Activated CD8-positive, alpha-beta T cell treated with anti-CD3 and anti-CD28 coated beads for 36 hours (primary cell): ENCODE measurements at regions not wholly inside any gene's neighbourhood (a gene's known extent, or its start where the extent isn't known, plus 50 kb on each side); places are given as distances from the start of the nearest gene placed in this dataset.

Experiments used
- ATAC-seq: fragments of 200-7000 bp; cut with Tn5 transposase; one replicate; pipeline ENCODE4 v1.10.0; 2021; ENCODE audit warnings: mild to moderate bottlenecking, moderate library complexity
- CTCF ChIA-PET: fragments of 350-600 bp; sonication (Branson Sonifier 250); formaldehyde crosslinking; loops from one replicate; lab custom pipeline; 2021; ENCODE audit warnings: antibody characterized with exemption; lab: Charles Lee
- POLR2A ChIA-PET: fragments of 350-600 bp; sonication (Branson Sonifier 250); formaldehyde crosslinking; loops from one replicate; lab custom pipeline; 2021; ENCODE audit warnings: antibody characterized with exemption; lab: Charles Lee
- DNase-seq: peaks from one replicate; pipeline ENCODE4 v3.0.0-alpha.2; 2020
- H3K27ac Mint-ChIP-seq: one replicate; pipeline ENCODE4 v1.8.0; 2021; ENCODE audit warnings: mild to moderate bottlenecking, mixed read lengths
- H3K27me3 Mint-ChIP-seq: one replicate; pipeline ENCODE4 v1.8.0; 2021; ENCODE audit warnings: mixed read lengths
- H3K36me3 Mint-ChIP-seq: one replicate; pipeline ENCODE4 v1.8.0; 2021; ENCODE audit warnings: low read depth, mixed read lengths
- H3K4me1 Mint-ChIP-seq: one replicate; pipeline ENCODE4 v1.8.0; 2021; ENCODE audit warnings: low read depth, mixed read lengths
- H3K4me3 Mint-ChIP-seq: one replicate; pipeline ENCODE4 v1.8.0; 2021; ENCODE audit warnings: mild to moderate bottlenecking, moderate library complexity, mixed read lengths
- H3K9me3 Mint-ChIP-seq: one replicate; pipeline ENCODE4 v1.8.0; 2021; ENCODE audit warnings: mixed read lengths
- intact Hi-C: fragments of 100-400 bp; cut with micrococcal nuclease; formaldehyde crosslinking; loops from one replicate; pipeline ENCODE4 v1.10.0; 2022
- TF ChIP-seq, protein P1 (sequence below): fragments of 200-600 bp; IDR thresholded peaks from one replicate; pipeline ENCODE4 v1.8.0; 2022; ENCODE audit warnings: antibody characterized with exemption, mild to moderate bottlenecking

- H3K27me3 Mint-ChIP-seq, result peaks cover 18% of the 10 kb centered on the region
- no peak overlapping the region for H3K27ac Mint-ChIP-seq
- POLR2A ChIA-PET, result interaction anchor here (0.7 kb wide), 1 partner anchor 140 kb away, joined by 3 read pairs; no protein-coding TSS in a partner anchor
Observed at GRCh38 chr5:88388476-88389337, 120.1 kb upstream of the TMEM161B start.

GRCh38 chr5:88384886-88385285, 116.2 kb upstream of the TMEM161B start:
- Mint-ChIP-seq H3K9me3 (no peaks in the 10 kb centered on the region), H3K36me3 (no peaks in the 10 kb centered on the region), H3K27me3 (peaks cover 14% of the 10 kb centered on the region), H3K4me3 (no peak overlapping the region), H3K4me1 (no peaks in the 10 kb centered on the region), H3K27ac (no peak overlapping the region)
- TF ChIP-seq, protein P1, sequence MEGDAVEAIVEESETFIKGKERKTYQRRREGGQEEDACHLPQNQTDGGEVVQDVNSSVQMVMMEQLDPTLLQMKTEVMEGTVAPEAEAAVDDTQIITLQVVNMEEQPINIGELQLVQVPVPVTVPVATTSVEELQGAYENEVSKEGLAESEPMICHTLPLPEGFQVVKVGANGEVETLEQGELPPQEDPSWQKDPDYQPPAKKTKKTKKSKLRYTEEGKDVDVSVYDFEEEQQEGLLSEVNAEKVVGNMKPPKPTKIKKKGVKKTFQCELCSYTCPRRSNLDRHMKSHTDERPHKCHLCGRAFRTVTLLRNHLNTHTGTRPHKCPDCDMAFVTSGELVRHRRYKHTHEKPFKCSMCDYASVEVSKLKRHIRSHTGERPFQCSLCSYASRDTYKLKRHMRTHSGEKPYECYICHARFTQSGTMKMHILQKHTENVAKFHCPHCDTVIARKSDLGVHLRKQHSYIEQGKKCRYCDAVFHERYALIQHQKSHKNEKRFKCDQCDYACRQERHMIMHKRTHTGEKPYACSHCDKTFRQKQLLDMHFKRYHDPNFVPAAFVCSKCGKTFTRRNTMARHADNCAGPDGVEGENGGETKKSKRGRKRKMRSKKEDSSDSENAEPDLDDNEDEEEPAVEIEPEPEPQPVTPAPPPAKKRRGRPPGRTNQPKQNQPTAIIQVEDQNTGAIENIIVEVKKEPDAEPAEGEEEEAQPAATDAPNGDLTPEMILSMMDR, result no peak
- CTCF ChIA-PET, result no interaction called here
- no peak for DNase-seq
- POLR2A ChIA-PET, result no interaction called here
- ATAC-seq, result no peak
- intact Hi-C loops, result no loop called here

More at GRCh38 chr5:88388476-88389337, 120.1 kb upstream of the TMEM161B start:
- Mint-ChIP-seq H3K9me3 (no peaks in the 10 kb centered on the region), H3K4me3 (no peak overlapping the region), H3K36me3 (no peaks in the 10 kb centered on the region), H3K4me1 (no peaks in the 10 kb centered on the region)
- intact Hi-C loops, result no loop called here
- ATAC-seq (no peak), DNase-seq (no peak)
- TF ChIP-seq, protein P1, result no peak
- CTCF ChIA-PET, result no interaction called here

DNA sequence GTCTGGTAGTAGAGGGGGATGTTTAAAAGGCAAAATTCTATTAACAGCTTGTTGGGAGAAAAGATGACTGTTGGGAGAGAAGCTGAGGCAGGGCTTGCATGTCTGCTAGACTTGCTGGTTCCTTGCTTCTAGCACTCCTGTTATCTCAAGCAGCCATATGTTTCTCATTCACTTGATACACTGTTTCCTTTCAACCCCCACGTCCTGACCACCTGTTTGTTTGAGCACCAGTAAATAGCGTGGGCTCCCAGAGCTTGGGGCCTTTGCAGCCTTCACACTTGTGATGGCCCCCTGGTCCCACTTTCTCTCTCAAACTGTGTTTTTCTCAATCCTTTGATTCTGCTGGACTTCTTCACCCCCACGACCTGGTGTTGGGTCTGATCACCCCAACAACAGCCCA, 111.7 kb upstream of the TMEM161B start:
- Mint-ChIP-seq H3K4me3 (no peak overlapping the region), H3K4me1 (no peaks in the 10 kb centered on the region), H3K9me3 (no peaks in the 10 kb centered on the region), H3K36me3 (no peaks in the 10 kb centered on the region), H3K27me3 (peaks cover 2% of the 10 kb centered on the region), H3K27ac (no peak overlapping the region)
- TF ChIP-seq, protein P1, result no peak
- ChIA-PET POLR2A (no interaction called here), CTCF (no interaction called here)
- intact Hi-C loops, result no loop called here
- no peak for DNase-seq
- no peak for ATAC-seq

GRCh38 chr5:88377705-88378656, 109.3 kb upstream of the TMEM161B start:
- ChIA-PET CTCF (no interaction called here), POLR2A (no interaction called here)
- H3K27ac Mint-ChIP-seq, result no peak overlapping the region
- no peak overlapping the region for H3K4me3 Mint-ChIP-seq
- H3K27me3 Mint-ChIP-seq, result peaks cover 2% of the 10 kb centered on the region
- no peak for DNase-seq
- H3K4me1 Mint-ChIP-seq, result peaks cover 2% of the 10 kb centered on the region
- H3K36me3 Mint-ChIP-seq, result no peaks in the 10 kb centered on the region
- H3K9me3 Mint-ChIP-seq, result no peaks in the 10 kb centered on the region
- ATAC-seq, result no peak
- TF ChIP-seq, protein P1, result no peak
- intact Hi-C loops, result no loop called here
